ENCODE measurements at regions not wholly inside any gene's neighbourhood (a gene's known extent, or its start where the extent isn't known, plus 50 kb on each side); places are given as distances from the start of the nearest gene placed in this dataset.

DNA sequence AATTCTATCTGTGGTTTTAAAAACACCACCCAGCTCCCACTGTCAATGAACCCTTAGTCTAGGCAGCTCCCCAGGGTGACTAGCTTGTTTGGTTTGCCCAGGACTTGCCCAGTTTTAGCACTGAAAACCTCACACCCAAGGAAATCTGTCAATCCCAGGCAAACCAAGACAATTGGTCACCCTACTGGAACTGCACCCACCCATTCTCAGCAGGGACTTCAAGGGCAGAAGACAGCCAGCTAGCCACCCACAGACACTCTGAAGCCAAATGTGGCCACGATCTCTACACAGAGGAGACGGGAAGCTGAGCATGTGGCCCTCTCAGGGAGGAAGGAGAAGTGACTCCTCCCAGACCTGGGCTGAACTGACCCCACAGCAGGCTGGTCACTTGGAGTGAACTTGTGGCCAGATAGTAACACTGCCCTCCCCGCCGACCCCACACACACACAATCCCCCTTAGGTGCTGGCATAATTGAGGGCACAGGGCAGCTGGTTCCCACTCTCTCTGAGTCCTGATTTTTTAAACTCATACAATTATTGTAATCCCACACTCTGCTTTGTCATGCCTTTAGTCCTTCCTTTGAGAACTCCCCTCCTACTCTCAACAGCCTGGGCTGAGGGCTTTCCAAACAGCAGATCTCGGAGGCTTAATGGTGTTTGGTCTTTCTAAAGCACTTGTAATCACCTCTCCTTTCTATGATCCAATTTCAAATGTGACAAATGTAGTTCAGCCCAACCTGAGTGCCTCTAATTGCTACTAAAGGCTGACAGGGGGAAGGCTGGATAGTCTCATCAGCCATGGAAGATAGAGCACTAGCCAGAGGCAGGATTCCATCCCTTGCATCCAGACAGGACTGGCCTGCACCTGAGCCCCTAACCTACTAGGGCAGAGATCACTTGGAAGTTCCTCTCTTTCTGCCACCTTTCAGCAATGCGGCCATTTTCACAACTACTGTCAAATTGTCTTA is 74.7 kb upstream of the DRD2 start:
- TF ChIP-seq, protein P1, sequence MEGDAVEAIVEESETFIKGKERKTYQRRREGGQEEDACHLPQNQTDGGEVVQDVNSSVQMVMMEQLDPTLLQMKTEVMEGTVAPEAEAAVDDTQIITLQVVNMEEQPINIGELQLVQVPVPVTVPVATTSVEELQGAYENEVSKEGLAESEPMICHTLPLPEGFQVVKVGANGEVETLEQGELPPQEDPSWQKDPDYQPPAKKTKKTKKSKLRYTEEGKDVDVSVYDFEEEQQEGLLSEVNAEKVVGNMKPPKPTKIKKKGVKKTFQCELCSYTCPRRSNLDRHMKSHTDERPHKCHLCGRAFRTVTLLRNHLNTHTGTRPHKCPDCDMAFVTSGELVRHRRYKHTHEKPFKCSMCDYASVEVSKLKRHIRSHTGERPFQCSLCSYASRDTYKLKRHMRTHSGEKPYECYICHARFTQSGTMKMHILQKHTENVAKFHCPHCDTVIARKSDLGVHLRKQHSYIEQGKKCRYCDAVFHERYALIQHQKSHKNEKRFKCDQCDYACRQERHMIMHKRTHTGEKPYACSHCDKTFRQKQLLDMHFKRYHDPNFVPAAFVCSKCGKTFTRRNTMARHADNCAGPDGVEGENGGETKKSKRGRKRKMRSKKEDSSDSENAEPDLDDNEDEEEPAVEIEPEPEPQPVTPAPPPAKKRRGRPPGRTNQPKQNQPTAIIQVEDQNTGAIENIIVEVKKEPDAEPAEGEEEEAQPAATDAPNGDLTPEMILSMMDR (IDR thresholded peaks at IDR 0.05; ENCODE audit: insufficient read depth, low read depth, low read length): no peak
- no peak for TF ChIP-seq EZH2 (IDR thresholded peaks at IDR 0.05; ENCODE audit: insufficient read depth, low read length)

All from astrocyte (in vitro differentiated cells and primary cell).